ENCODE measurements at regions not wholly inside any gene's neighbourhood (a gene's known extent, or its start where the extent isn't known, plus 50 kb on each side); places are given as distances from the start of the nearest gene placed in this dataset.

- TF ChIP-seq PML (IDR thresholded peaks at IDR 0.05; ENCODE audit: low read length) (no peak), SPI1 (IDR thresholded peaks at IDR 0.05; ENCODE audit: borderline replicate concordance, insufficient read depth, low read depth, low read length) (no peak), USF2 (IDR thresholded peaks at IDR 0.05; ENCODE audit: borderline replicate concordance, low read depth, low read length) (no peak), CBFB (IDR thresholded peaks at IDR 0.05; ENCODE audit: low read depth) (no peak), RB1 (IDR thresholded peaks at IDR 0.05; ENCODE audit: borderline replicate concordance) (no peak), IRF5 (IDR thresholded peaks at IDR 0.05; ENCODE audit: borderline replicate concordance) (no peak), ZBTB33 (IDR thresholded peaks at IDR 0.05) (no peak), ZNF687 (IDR thresholded peaks at IDR 0.05) (no peak), POU2F2 (IDR thresholded peaks at IDR 0.05; ENCODE audit: borderline replicate concordance, low read depth, low read length) (no peak)
- no peaks in the 10 kb centered on the region for H4K20me1 ChIP-seq (ENCODE audit: control insufficient read depth, insufficient read depth)
- no peaks in the 10 kb centered on the region; the same call in 2 of the 3 replicates for H3K9me3 ChIP-seq (replicated peaks; ENCODE audit: control insufficient read depth, insufficient read depth, low read length)
- RAD21 ChIA-PET (ENCODE audit: unreplicated experiment), result no interaction called here
- H3K79me2 ChIP-seq (ENCODE audit: control insufficient read depth, insufficient read depth, low read length), result no peaks in the 10 kb centered on the region
- no peaks in the 10 kb centered on the region for H3K4me1 ChIP-seq (ENCODE audit: control insufficient read depth, insufficient read depth, low read length)
- no peaks in the 10 kb centered on the region for H3K36me3 ChIP-seq (ENCODE audit: control insufficient read depth in 2 of 2, insufficient read depth in 2 of 2, low read length in 1 of 2)
- ATAC-seq (no peak), FAIRE-seq (no peak), DNase-seq (ENCODE audit: low read depth, low spot score) (no peak)
- no peaks in the 10 kb centered on the region for H3K27me3 ChIP-seq (replicated peaks in 1 of 2; ENCODE audit: control insufficient read depth in 2 of 2, insufficient read depth in 2 of 2, low read length in 1 of 2)
- 0% methylated on average over 2 of the region's 2 CpGs for WGBS (ENCODE audit: insufficient coverage, insufficient replicate concordance, low lambda C conversion rate, missing lambda C conversion rate)
- intact Hi-C loops (cut with micrococcal nuclease; ENCODE audit: unreplicated experiment), result no loop called here
- H3K9ac ChIP-seq (ENCODE audit: control insufficient read depth, insufficient read depth, low read length), result no peak overlapping the region
- no peak overlapping the region for H3K27ac ChIP-seq (ENCODE audit: control insufficient read depth, insufficient read depth)
- POLR2A ChIA-PET, result no interaction called here
- CTCF ChIA-PET, result no interaction called here
- no TSS peak for BruUV-seq (replicated peaks)
- in situ Hi-C loops (cut with MboI), result no loop called here
- SMC1A ChIA-PET (ENCODE audit: uncharacterized antibody, unreplicated experiment), result interaction anchor here (1.4 kb wide), 1 partner anchor 10 kb away, joined by 4 read pairs; no protein-coding TSS in a partner anchor
- H3K4me2 ChIP-seq (ENCODE audit: control insufficient read depth, insufficient read depth), result no peak overlapping the region
- no peak overlapping the region for H3K4me3 ChIP-seq
- H2AFZ ChIP-seq (ENCODE audit: control insufficient read depth, low read depth, low read length), result no peak overlapping the region
These were observed 447.2 kb downstream of the KIF2B start for GRCh38 chr17:54269881-54270280.

Data from GM12878 (cell line).